ENCODE measurements at regions not wholly inside any gene's neighbourhood (a gene's known extent, or its start where the extent isn't known, plus 50 kb on each side); places are given as distances from the start of the nearest gene placed in this dataset.
"Not testable (repeated sequence)": the region's sequence is repeated elsewhere in the genome, so short reads cannot be mapped to it uniquely, and the experiment has no call there.

- not testable (repeated sequence) for DNase-seq (ENCODE audit: extremely low read depth, low read depth)
Observed at GRCh38 chr22:22296047-22296446, 51.5 kb downstream of the VPREB1 start.

GRCh38 chr22:22297159-22297793, 52.7 kb downstream of the VPREB1 start:
- not testable (repeated sequence) for DNase-seq (ENCODE audit: extremely low read depth, low read depth)

- DNase-seq (ENCODE audit: extremely low read depth, low read depth): not testable (repeated sequence)
- TF ChIP-seq CTCF (IDR thresholded peaks at IDR 0.05; ENCODE audit: low read depth, low read length): peak; percentile 42
Observed at GRCh38 chr22:22297794-22298653, 53.4 kb downstream of the VPREB1 start.

GRCh38 chr22:22298654-22299009, 54.0 kb downstream of the VPREB1 start:
- DNase-seq (ENCODE audit: extremely low read depth, low read depth): not testable (repeated sequence)

- DNase-seq (ENCODE audit: extremely low read depth, low read depth): not testable (repeated sequence)
Observed at GRCh38 chr22:22300511-22300910, 55.9 kb downstream of the VPREB1 start.

GRCh38 chr22:22300946-22301345, 56.4 kb downstream of the VPREB1 start:
- not testable (repeated sequence) for DNase-seq (ENCODE audit: extremely low read depth, low read depth)

GRCh38 chr22:22316589-22316988, 72.0 kb downstream of the VPREB1 start:
- no peak for DNase-seq (ENCODE audit: extremely low read depth, low read depth)
- no peak for TF ChIP-seq CTCF (IDR thresholded peaks at IDR 0.05; ENCODE audit: low read depth, low read length)

GRCh38 chr22:22318723-22319465, 74.3 kb downstream of the VPREB1 start:
- TF ChIP-seq CTCF (IDR thresholded peaks at IDR 0.05; ENCODE audit: low read depth, low read length): no peak
- no peak for DNase-seq (ENCODE audit: extremely low read depth, low read depth)

GRCh38 chr22:22321743-22322611, 77.4 kb downstream of the VPREB1 start:
- peak; percentile 77 for TF ChIP-seq CTCF (IDR thresholded peaks at IDR 0.05; ENCODE audit: low read depth, low read length)
- DNase-seq (ENCODE audit: extremely low read depth, low read depth): peak; percentile 14

All from AG09319 (cell line).